Tibial nerve (tissue), 4 donors: ENCODE measurements at regions not wholly inside any gene's neighbourhood (a gene's known extent, or its start where the extent isn't known, plus 50 kb on each side); places are given as distances from the start of the nearest gene placed in this dataset.

ENCODE experiments used
- EP300 ChIP-seq, 2 donors: sonication (generic); formaldehyde crosslinking; IDR thresholded peaks; one replicate each; pipeline ENCODE4 v1.6.1; 2017; ENCODE audit warnings: antibody characterized with exemption in 2 of 2, mild to moderate bottlenecking in 1 of 2
- POLR2A ChIP-seq, 2 donors: fragments of 450-650 bp; IDR thresholded peaks; one replicate each; pipeline ENCODE4 v1.6.1; 2017; ENCODE audit warnings: antibody characterized with exemption in 2 of 2, mild to moderate bottlenecking in 2 of 2, moderate library complexity in 2 of 2
- TF ChIP-seq, protein P1 (sequence below), 5 experiments: fragments of 200-600 bp in 3 of 5; fragments of 450-650 bp in 2 of 5; sonication (generic) in 3 of 5; IDR thresholded peaks; one replicate each; pipeline ENCODE4 v1.5.1; 2016 to 2019; ENCODE audit warnings: antibody characterized with exemption in 5 of 5, mild to moderate bottlenecking in 3 of 5, moderate library complexity in 2 of 5

- TF ChIP-seq EP300 (IDR thresholded peaks at IDR 0.05) = no peak
- TF ChIP-seq, protein P1, sequence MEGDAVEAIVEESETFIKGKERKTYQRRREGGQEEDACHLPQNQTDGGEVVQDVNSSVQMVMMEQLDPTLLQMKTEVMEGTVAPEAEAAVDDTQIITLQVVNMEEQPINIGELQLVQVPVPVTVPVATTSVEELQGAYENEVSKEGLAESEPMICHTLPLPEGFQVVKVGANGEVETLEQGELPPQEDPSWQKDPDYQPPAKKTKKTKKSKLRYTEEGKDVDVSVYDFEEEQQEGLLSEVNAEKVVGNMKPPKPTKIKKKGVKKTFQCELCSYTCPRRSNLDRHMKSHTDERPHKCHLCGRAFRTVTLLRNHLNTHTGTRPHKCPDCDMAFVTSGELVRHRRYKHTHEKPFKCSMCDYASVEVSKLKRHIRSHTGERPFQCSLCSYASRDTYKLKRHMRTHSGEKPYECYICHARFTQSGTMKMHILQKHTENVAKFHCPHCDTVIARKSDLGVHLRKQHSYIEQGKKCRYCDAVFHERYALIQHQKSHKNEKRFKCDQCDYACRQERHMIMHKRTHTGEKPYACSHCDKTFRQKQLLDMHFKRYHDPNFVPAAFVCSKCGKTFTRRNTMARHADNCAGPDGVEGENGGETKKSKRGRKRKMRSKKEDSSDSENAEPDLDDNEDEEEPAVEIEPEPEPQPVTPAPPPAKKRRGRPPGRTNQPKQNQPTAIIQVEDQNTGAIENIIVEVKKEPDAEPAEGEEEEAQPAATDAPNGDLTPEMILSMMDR (IDR thresholded peaks at IDR 0.05) = no peak
- no peak for TF ChIP-seq POLR2A (IDR thresholded peaks at IDR 0.05)
Measured at GRCh38 chr1:5500541-5500940, 491.7 kb downstream of the NPHP4 start.
